Esophagus squamous epithelium (tissue), 5 donors: ENCODE measurements at regions not wholly inside any gene's neighbourhood (a gene's known extent, or its start where the extent isn't known, plus 50 kb on each side); places are given as distances from the start of the nearest gene placed in this dataset.

Experiments
- DNase-seq: peaks from one replicate; lab custom pipeline; 2025; lab: John Stamatoyannopoulos, UW
- H3K27ac ChIP-seq, 4 donors: fragments of 200-600 bp; sonication (generic); one replicate each; pipeline ENCODE4 v1.5.1; 2016 to 2019; ENCODE audit warnings: mild to moderate bottlenecking in 1 of 4
- H3K27me3 ChIP-seq, 4 donors: fragments of 200-600 bp; sonication (generic); 1 replicate in 3 of 4; 2 replicates in 1 of 4; pipeline versions ENCODE4 v1.5.1 to v1.6.0; 2017 to 2021; ENCODE audit warnings: antibody characterized with exemption in 1 of 4
- H3K36me3 ChIP-seq, 3 donors: fragments of 200-600 bp; sonication (generic); one replicate each; pipeline ENCODE4 v1.5.1; 2016 to 2019
- H3K4me1 ChIP-seq, 3 donors: fragments of 200-600 bp; sonication (generic); one replicate each; pipeline ENCODE4 v1.5.1; 2017 to 2019
- H3K4me3 ChIP-seq, 4 donors: fragments of 200-600 bp; sonication (generic); 1 replicate in 3 of 4; 2 replicates in 1 of 4; pipeline ENCODE4 v1.5.1; 2016 to 2019; ENCODE audit warnings: mild to moderate bottlenecking in 2 of 4, moderate library complexity in 1 of 4
- H3K9me3 ChIP-seq, 3 donors: fragments of 200-600 bp; sonication (generic); one replicate each; pipeline ENCODE4 v1.5.1; 2016 to 2019
- POLR2A ChIP-seq, 4 donors: fragments of 450-650 bp; IDR thresholded peaks; one replicate each; pipeline ENCODE4 v1.6.1; 2017; ENCODE audit warnings: antibody characterized with exemption in 4 of 4, mild to moderate bottlenecking in 4 of 4, moderate library complexity in 3 of 4
- WGBS, 2 donors: methylation state at CpG; one replicate each; pipeline ENCODE4 v1.1.5; 2018; 5-methylcytosine and 5-hydroxymethylcytosine counted together
- intact Hi-C: fragments of 100-400 bp; cut with DNase I; formaldehyde crosslinking; loops from one replicate; pipeline ENCODE4 v1.15.0; 2022
- TF ChIP-seq, protein P1 (sequence below), 6 experiments: fragments of 450-650 bp in 4 of 6; fragments of 200-600 bp in 2 of 6; sonication (generic) in 2 of 6; IDR thresholded peaks; one replicate each; pipeline ENCODE4 v1.5.1; 2016 to 2019; ENCODE audit warnings: antibody characterized with exemption in 6 of 6, mild to moderate bottlenecking in 4 of 6, moderate library complexity in 4 of 6
- donor health status: DM: yes; HTN: yes; CAD: no.

DNA sequence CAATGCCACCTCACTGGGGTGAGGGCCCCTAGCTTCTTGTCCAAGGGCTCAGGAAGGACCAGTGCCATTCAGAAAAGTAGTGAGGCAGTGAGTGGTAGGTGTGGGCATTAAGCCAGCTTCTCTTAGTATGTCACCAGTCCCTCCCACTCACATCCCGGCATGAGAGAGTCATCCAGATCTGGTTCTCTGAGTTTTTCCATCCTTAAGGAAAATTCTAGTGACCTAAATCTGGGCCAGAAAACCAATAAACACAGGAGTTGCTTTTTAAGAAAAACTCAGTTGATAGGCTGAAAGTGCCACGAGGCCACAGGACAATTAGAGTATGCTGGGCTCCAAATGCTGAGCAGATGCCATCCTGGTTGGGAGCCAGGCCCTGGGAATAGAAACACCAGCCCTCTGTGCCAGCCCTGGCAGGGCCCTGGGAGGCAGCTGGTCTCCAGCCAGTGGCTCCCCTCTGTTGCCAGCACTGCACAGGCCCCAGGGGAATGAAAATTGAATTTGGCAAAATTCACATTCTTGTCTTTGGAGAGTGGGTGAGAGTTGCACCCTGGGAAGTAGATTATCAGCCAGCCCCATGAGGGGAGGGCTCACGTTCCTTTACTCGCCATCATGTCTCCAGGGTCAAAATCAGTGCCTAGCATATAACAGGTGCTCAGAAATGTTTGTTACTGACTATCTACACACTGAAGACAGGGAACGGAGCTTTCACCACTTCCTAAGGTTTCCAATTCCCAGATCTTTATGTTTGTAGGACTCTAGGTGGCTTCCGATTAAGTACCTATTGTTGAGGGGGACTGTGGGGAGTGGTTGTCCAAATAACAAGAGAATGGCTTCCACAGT lies 52.8 kb downstream of the FAM43A start:
- Histone ChIP-seq H3K27ac (no peak overlapping the region), H3K4me1 (peaks cover 5 to 24% (median 10%) of the 10 kb centered on the region in 3 donors), H3K9me3 (peaks cover 0 to 10% (median 5%) of the 10 kb centered on the region in 3 donors), H3K4me3 (no peak overlapping the region), H3K27me3 (peaks cover 0 to 20% (median 0%) of the 10 kb centered on the region in 4 donors), H3K36me3 (no peaks in the 10 kb centered on the region)
- 37 to 50% methylated on average over 4 to 6 of the region's 6 CpGs for WGBS, 2 donors
- no peak for DNase-seq
- no peak for TF ChIP-seq POLR2A (IDR thresholded peaks at IDR 0.05)
- TF ChIP-seq, protein P1, sequence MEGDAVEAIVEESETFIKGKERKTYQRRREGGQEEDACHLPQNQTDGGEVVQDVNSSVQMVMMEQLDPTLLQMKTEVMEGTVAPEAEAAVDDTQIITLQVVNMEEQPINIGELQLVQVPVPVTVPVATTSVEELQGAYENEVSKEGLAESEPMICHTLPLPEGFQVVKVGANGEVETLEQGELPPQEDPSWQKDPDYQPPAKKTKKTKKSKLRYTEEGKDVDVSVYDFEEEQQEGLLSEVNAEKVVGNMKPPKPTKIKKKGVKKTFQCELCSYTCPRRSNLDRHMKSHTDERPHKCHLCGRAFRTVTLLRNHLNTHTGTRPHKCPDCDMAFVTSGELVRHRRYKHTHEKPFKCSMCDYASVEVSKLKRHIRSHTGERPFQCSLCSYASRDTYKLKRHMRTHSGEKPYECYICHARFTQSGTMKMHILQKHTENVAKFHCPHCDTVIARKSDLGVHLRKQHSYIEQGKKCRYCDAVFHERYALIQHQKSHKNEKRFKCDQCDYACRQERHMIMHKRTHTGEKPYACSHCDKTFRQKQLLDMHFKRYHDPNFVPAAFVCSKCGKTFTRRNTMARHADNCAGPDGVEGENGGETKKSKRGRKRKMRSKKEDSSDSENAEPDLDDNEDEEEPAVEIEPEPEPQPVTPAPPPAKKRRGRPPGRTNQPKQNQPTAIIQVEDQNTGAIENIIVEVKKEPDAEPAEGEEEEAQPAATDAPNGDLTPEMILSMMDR (IDR thresholded peaks at IDR 0.05) = no peak
- intact Hi-C loops = no loop called here

DNA sequence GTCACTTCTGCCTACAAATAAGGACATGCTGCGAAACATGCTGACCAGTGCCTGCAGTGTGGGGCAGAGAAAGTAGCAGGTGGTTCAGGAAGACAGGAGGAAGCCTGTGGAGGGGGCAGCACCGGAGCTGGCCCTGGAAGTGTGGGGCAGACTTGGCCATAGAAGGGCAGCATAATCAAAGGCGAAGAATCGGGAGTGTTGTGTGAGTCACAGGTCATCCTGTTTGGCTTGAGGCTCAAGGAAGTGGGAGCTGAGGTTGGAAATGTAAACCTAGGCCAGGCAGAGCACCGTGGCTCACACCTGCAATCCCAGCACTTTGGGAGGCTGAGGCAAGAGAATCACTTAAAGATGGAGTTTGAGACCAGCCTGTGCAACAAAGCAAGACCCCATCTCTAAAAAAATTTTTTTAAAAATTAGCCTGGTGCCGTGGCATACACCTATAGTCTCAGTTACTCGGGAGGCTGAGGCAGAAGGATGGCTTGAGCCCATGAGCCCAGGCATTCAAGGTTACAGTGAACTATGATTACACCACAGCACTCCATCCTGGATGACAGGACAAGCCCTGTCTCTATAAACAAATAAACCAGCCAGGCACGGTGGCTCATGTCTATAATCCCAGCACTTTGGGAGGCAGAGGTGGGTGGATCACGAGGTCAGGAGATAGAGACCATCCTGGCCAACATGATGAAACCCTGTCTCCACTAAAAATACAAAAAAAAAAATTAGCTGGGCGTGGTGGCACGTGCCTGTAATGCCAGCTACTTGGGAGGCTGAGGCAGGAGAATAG lies 54.0 kb downstream of the FAM43A start:
- no peak for TF ChIP-seq POLR2A (IDR thresholded peaks at IDR 0.05)
- TF ChIP-seq, protein P1 (IDR thresholded peaks at IDR 0.05) = no peak
- no peak for DNase-seq
- Histone ChIP-seq H3K4me3 (no peak overlapping the region), H3K27me3 (peaks cover 0 to 23% (median 0%) of the 10 kb centered on the region in 4 donors), H3K36me3 (no peaks in the 10 kb centered on the region), H3K4me1 (peaks cover 5 to 24% (median 10%) of the 10 kb centered on the region in 3 donors), H3K27ac (no peak overlapping the region), H3K9me3 (peaks cover 0 to 7% (median 3%) of the 10 kb centered on the region in 3 donors)
- WGBS, 2 donors = 61 to 63% methylated on average over 11 of the region's 11 CpGs
- intact Hi-C loops = no loop called here

DNA sequence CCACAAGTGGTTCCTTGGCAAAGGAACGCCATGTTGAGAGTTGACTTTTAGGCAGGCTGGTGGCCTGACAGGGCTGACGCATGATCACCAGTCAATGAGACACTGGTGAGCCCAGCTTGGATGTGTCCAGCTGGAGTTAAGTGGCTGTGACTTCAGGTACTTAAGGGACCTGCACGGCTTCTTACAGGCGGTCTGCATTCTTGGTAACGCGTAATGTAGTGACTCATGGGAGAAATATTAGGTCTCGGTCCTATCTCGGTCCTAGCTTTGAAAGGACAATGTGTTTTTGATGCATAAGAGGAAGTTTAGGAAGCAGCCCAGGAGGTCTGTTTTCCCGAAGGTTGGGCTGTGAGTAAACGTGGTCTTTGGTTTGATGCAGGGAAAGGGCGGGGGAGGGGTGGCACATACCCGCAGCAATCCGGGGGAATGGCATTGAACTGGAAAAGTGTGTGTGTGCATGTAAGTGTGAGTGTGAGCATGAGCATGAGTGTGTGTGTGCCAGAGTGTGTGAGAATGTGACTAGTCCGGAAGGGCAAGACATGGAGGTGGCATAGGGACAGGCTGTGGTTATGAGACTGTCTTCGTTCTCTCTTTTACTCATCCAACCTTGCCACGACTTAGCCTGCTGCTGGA lies 55.3 kb downstream of the FAM43A start:
- no peak overlapping the region for H3K27ac ChIP-seq
- TF ChIP-seq, protein P1 (IDR thresholded peaks at IDR 0.05) = no peak
- TF ChIP-seq POLR2A (IDR thresholded peaks at IDR 0.05) = no peak
- 51 to 67% methylated on average over 16 of the region's 16 CpGs for WGBS, 2 donors

DNA sequence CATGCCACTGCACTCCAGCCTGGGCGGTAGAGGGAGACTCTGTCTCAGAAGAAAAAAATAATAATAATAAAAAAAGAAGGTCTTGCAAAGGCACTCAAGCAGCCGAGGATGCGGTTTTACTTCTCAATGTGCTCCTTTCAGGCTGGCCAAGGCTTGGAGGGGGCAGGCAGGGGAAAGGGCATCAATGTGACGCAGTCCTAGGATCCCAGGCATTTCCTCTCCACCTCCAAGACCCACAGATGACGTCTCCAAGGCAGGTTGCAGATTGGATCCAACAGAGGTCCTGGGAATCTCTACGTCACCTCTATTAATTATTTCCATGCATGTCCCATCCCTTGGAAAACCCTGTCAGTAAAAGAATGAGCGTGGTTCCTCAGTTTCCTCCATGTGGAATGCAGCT lies 56.2 kb downstream of the FAM43A start:
- intact Hi-C loops = no loop called here
- Histone ChIP-seq H3K27ac (no peak overlapping the region), H3K36me3 (no peaks in the 10 kb centered on the region), H3K4me3 (no peak overlapping the region), H3K27me3 (peaks cover 0 to 12% (median 0%) of the 10 kb centered on the region in 4 donors), H3K9me3 (no peaks in the 10 kb centered on the region), H3K4me1 (peaks cover 5 to 24% (median 10%) of the 10 kb centered on the region in 3 donors)
- no peak for DNase-seq
- TF ChIP-seq, protein P1 (IDR thresholded peaks at IDR 0.05) = no peak
- TF ChIP-seq POLR2A (IDR thresholded peaks at IDR 0.05) = no peak
- WGBS, 2 donors = 67 to 78% methylated on average over 7 of the region's 7 CpGs

More for the DNA sequence above, 55.3 kb downstream of the FAM43A start:
- no peaks in the 10 kb centered on the region for H3K9me3 ChIP-seq
- H3K27me3 ChIP-seq = peaks cover 0 to 21% (median 0%) of the 10 kb centered on the region in 4 donors
- peaks cover 5 to 24% (median 10%) of the 10 kb centered on the region in 3 donors for H3K4me1 ChIP-seq
- DNase-seq = no peak
- no peak overlapping the region for H3K4me3 ChIP-seq
- intact Hi-C loops = no loop called here
- H3K36me3 ChIP-seq = no peaks in the 10 kb centered on the region
